Psoas muscle (tissue), 7 donors: ENCODE measurements at regions not wholly inside any gene's neighbourhood (a gene's known extent, or its start where the extent isn't known, plus 50 kb on each side); places are given as distances from the start of the nearest gene placed in this dataset.
"Not testable (repeated sequence)": the region's sequence is repeated elsewhere in the genome, so short reads cannot be mapped to it uniquely, and the experiment has no call there.

ENCODE experiments used
- ATAC-seq, 4 donors: fragments of 200-7000 bp; cut with Tn5 transposase; one replicate each; pipeline ENCODE4 v1.9.1; 2020; ENCODE audit warnings: moderate library complexity in 3 of 4, mild to moderate bottlenecking in 2 of 4
- DNase-seq, 2 donors: peaks; one replicate each; pipeline ENCODE4 v3.0.0-alpha.2; 2020
- H3K27ac ChIP-seq: fragments of 200-600 bp; one replicate; pipeline ENCODE4 v1.8.0; 2022
- H3K27me3 ChIP-seq, 3 donors: fragments of 200-600 bp in 1 of 3; one replicate each; pipeline versions ENCODE4 v1.6.1 to v1.8.0; 2013 to 2022; ENCODE audit warnings: low read length in 2 of 3, mild to moderate bottlenecking in 2 of 3, moderate library complexity in 1 of 3; ENCODE audit not compliant: insufficient read depth in 3 of 3
- H3K36me3 ChIP-seq, 2 donors: fragments of 200-600 bp in 1 of 2; one replicate each; pipeline versions ENCODE4 v1.6.1 to v1.8.0; 2013 to 2022; ENCODE audit warnings: low read depth in 1 of 2, mild to moderate bottlenecking in 1 of 2, moderate library complexity in 1 of 2; ENCODE audit not compliant: insufficient read depth in 1 of 2
- H3K4me1 ChIP-seq: fragments of 200-600 bp; one replicate; pipeline ENCODE4 v1.8.0; 2022
- H3K4me3 ChIP-seq: fragments of 200-600 bp; one replicate; pipeline ENCODE4 v1.8.0; 2022; ENCODE audit warnings: mild to moderate bottlenecking
- H3K9me3 ChIP-seq: fragments of 200-600 bp; one replicate; pipeline ENCODE4 v1.8.0; 2022
- WGBS, 3 donors: extraction: QIAGEN DNeasy Blood & Tissue Kit; methylation state at CpG; one replicate each; pipeline versions ENCODE4 v1.1.6 to v1.1.7; 2013; 5-methylcytosine and 5-hydroxymethylcytosine counted together
- intact Hi-C, 2 donors: fragments of 100-400 bp; cut with DNase I; formaldehyde crosslinking; loops; one replicate each; pipeline versions ENCODE4 v1.11.0 to v1.14.2; 2022
- TF ChIP-seq, protein P1 (sequence below): fragments of 200-600 bp; IDR thresholded peaks from one replicate; pipeline ENCODE4 v1.8.0; 2022; ENCODE audit warnings: antibody characterized with exemption
- donor health status: healthy with polysubstance abuse.
- donor health status: DM: no; HTN: no; CAD: no; lungs with moderate emphysema.
- donor health status: Bipolar disorder and iron deficiency.
- donor health status: healthy.
- donor health status: DM: yes; HTN: yes; CAD: no.
- donor health status: DM: no; HTN: no; CAD: no.
- donor health status: DM: yes; HTN: yes; CAD: no.

DNA sequence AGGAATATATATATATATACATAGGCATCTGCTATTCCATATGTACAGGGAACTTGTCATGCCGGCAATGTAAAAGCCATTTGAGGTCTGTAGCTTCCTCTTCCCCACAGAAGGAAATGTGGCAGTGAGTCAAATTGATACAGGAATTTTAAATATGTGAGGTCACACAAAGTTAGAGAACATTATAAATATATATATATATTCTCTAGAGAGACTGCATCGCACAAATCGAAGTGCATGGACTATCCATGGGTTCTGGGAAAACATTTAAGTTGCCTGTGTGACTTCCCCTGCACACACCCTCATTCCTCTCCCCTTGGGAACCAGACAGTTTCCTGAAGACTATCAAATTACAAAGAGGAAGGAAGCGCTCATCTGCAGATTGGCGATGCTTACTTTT is 100.9 kb upstream of the CCDC91 start:
- intact Hi-C loops = no loop called here
- no peak for DNase-seq
- H3K27me3 ChIP-seq = peaks cover 0 to 1% (median 0%) of the 10 kb centered on the region in 3 donors

DNA sequence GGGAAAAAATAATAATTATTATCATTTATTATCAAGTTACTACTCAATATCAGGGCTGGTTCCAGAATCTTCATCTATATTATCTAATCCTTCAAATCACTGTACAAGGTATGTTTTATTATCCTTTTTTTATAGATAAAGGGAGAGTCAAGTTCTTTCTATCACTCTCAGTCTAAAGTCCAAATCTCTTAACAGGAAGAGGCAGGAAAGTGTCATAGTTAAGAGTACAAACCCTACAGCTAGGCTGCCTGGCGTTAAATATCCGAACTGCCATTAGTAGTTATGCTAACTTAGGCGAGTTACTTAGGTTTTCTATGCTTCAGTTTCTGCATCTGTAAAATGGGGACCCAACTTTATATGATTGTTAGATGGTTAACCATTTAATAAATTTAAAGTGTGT is 99.4 kb upstream of the CCDC91 start:
- WGBS, 3 donors = 95 to 98% (median 98%) methylated on average over 3 of the region's 3 CpGs
- ATAC-seq (no peak), DNase-seq (no peak)
- no peaks in the 10 kb centered on the region for H3K9me3 ChIP-seq
- TF ChIP-seq, protein P1, sequence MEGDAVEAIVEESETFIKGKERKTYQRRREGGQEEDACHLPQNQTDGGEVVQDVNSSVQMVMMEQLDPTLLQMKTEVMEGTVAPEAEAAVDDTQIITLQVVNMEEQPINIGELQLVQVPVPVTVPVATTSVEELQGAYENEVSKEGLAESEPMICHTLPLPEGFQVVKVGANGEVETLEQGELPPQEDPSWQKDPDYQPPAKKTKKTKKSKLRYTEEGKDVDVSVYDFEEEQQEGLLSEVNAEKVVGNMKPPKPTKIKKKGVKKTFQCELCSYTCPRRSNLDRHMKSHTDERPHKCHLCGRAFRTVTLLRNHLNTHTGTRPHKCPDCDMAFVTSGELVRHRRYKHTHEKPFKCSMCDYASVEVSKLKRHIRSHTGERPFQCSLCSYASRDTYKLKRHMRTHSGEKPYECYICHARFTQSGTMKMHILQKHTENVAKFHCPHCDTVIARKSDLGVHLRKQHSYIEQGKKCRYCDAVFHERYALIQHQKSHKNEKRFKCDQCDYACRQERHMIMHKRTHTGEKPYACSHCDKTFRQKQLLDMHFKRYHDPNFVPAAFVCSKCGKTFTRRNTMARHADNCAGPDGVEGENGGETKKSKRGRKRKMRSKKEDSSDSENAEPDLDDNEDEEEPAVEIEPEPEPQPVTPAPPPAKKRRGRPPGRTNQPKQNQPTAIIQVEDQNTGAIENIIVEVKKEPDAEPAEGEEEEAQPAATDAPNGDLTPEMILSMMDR = no peak
- H3K27me3 ChIP-seq = no peaks in the 10 kb centered on the region
- no peak overlapping the region for H3K4me3 ChIP-seq
- intact Hi-C loops = no loop called here
- H3K27ac ChIP-seq = no peak overlapping the region
- no peaks in the 10 kb centered on the region for H3K36me3 ChIP-seq
- no peaks in the 10 kb centered on the region for H3K4me1 ChIP-seq

More for the DNA sequence above, 100.9 kb upstream of the CCDC91 start:
- no peak for ATAC-seq
- 12 to 22% (median 15%) methylated on average over 5 of the region's 5 CpGs for WGBS, 3 donors
- no peak overlapping the region for H3K27ac ChIP-seq
- TF ChIP-seq, protein P1 = no peak
- no peaks in the 10 kb centered on the region for H3K9me3 ChIP-seq
- no peaks in the 10 kb centered on the region for H3K36me3 ChIP-seq
- H3K4me1 ChIP-seq = no peaks in the 10 kb centered on the region
- H3K4me3 ChIP-seq = no peak overlapping the region

DNA sequence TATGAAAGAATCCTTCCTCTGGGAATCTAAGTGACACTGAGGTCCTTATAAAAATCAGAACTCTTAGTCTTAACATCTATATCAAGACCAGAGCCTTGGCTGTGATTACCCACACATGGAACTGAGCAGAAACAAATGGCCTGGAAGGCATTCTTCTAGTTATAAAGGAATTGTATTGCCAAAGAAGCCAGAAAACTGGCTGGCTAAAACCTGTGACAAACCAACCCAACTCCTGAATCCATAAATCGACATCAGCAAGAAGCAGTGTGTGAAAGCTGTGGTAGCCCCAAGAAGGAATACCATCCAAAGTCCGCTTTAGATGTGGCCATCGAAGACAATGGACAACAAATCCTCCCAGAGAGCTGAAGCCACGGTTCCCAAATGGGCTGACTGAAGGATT is 97.9 kb upstream of the CCDC91 start:
- intact Hi-C loops = no loop called here
- no peaks in the 10 kb centered on the region for H3K27me3 ChIP-seq
- H3K4me1 ChIP-seq = no peaks in the 10 kb centered on the region
- TF ChIP-seq, protein P1 = no peak
- DNase-seq (no peak), ATAC-seq (no peak)
- H3K27ac ChIP-seq = no peak overlapping the region
- WGBS, 3 donors = 89 to 91% (median 90%) methylated on average over 4 of the region's 4 CpGs
- H3K4me3 ChIP-seq = no peak overlapping the region
- H3K36me3 ChIP-seq = no peaks in the 10 kb centered on the region
- no peaks in the 10 kb centered on the region for H3K9me3 ChIP-seq

DNA sequence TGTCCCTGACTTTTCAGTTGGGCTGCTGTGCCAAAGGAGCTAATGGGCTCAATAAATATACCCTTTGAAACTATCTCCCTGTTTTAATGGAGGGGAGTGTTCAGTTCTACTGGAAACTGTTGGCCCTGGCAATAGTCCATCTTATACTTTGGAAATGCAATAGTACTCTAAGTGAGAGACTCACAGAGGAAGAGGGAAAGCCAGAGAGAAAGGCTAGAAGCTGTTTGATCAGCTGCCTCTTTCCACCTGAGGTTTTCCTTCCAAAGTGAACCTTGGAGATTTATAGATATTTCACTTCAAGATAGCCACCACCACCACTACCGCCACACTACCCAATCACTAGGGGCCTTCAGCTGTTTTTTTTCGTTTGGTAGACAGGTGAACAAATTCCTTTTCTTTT is 93.6 kb upstream of the CCDC91 start:
- DNase-seq (no peak), ATAC-seq (no peak)
- Histone ChIP-seq H3K4me1 (no peaks in the 10 kb centered on the region), H3K27me3 (no peaks in the 10 kb centered on the region), H3K4me3 (no peak overlapping the region), H3K36me3 (no peaks in the 10 kb centered on the region), H3K9me3 (no peaks in the 10 kb centered on the region), H3K27ac (no peak overlapping the region)
- intact Hi-C loops = no loop called here
- TF ChIP-seq, protein P1 = no peak
- WGBS, 3 donors = 81 to 83% (median 82%) methylated on average over 2 of the region's 2 CpGs

DNA sequence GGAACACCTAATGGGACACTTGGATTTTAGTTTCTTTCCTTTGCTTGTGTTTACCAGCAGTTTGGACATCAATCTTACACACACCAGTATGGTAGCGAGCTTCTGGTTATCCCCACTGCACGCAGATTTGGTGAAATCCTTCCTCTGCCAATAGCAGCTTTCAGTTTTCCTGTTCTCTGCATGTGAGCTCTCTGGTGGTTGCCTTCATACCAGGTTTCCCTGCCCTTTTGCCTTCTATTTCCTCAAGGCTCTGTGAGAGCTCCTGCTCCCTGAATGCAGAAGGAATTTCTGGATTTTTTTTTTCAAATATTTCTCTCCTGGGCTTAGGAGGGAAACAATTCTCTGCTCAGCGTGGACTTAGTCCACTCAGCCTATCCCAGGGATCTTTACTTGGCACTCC is 93.0 kb upstream of the CCDC91 start:
- Histone ChIP-seq H3K4me3 (no peak overlapping the region), H3K9me3 (no peaks in the 10 kb centered on the region), H3K36me3 (no peaks in the 10 kb centered on the region), H3K27ac (no peak overlapping the region), H3K27me3 (no peaks in the 10 kb centered on the region), H3K4me1 (no peaks in the 10 kb centered on the region)
- no peak for ATAC-seq
- 56 to 66% (median 59%) methylated on average over 3 of the region's 3 CpGs for WGBS, 3 donors
- no peak for DNase-seq
- TF ChIP-seq, protein P1 = no peak
- intact Hi-C loops = no loop called here

DNA sequence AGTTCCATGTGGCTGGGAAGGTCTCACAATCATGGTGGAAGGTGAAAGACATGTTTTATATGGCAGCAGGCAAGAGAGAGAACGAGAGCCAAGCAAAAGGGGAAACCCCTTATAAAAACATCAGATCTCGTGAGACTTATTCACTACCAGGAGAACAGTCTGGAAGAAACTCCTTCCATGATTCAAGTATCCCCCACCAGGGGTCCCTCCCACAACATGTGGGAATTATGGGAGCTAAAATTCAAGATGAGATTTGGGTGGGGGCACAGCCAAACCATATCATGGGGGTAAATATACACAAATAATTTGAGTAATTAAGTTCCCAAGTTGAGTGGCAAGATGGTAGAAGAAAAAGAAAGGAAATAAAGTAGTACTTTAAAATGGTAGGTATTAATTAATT is 91.0 kb upstream of the CCDC91 start:
- intact Hi-C loops, H3K27me3 ChIP-seq, H3K9me3 ChIP-seq, ATAC-seq, DNase-seq, H3K27ac ChIP-seq, H3K4me1 ChIP-seq, H3K4me3 ChIP-seq, H3K36me3 ChIP-seq: not testable (repeated sequence)
- 77 to 85% (median 82%) methylated on average over 2 of the region's 2 CpGs for WGBS, 3 donors
